Right atrium auricular region (tissue), 2 donors: ENCODE measurements at regions not wholly inside any gene's neighbourhood (a gene's known extent, or its start where the extent isn't known, plus 50 kb on each side); places are given as distances from the start of the nearest gene placed in this dataset.

ENCODE experiments used
- DNase-seq: peaks from one replicate; pipeline ENCODE4 v3.0.0-alpha.2; 2019; ENCODE audit warnings: low spot score
- H3K27ac ChIP-seq, 2 donors: fragments of 200-600 bp; sonication (generic); 1 replicate in 1 of 2; 2 replicates in 1 of 2; pipeline ENCODE4 v1.5.1; 2016 to 2019
- H3K27me3 ChIP-seq, 2 donors: fragments of 200-600 bp; sonication (generic); one replicate each; pipeline versions ENCODE4 v1.5.1 to v1.6.0; 2017 to 2019
- H3K36me3 ChIP-seq: fragments of 200-600 bp; sonication (generic); one replicate; pipeline ENCODE4 v1.5.1; 2016
- H3K4me1 ChIP-seq, 2 donors: fragments of 200-600 bp; sonication (generic); one replicate each; pipeline versions ENCODE4 v1.5.1 to v1.6.0; 2017 to 2019
- H3K4me3 ChIP-seq, 2 donors: fragments of 200-600 bp; sonication (generic); 1 replicate in 1 of 2; 2 replicates in 1 of 2; pipeline ENCODE4 v1.5.1; 2017 to 2019; ENCODE audit warnings: mild to moderate bottlenecking in 1 of 2, moderate library complexity in 1 of 2
- H3K9me3 ChIP-seq, 2 donors: fragments of 200-600 bp; sonication (generic); one replicate each; pipeline ENCODE4 v1.5.1; 2019
- TF ChIP-seq, protein P1 (sequence below), 2 donors: fragments of 200-600 bp; sonication (generic); IDR thresholded peaks; one replicate each; pipeline ENCODE4 v1.5.1; 2019; ENCODE audit warnings: antibody characterized with exemption in 2 of 2

GRCh38 chr7:109158246-109158645 is 588.6 kb downstream of the DNAJB9 start:
- Histone ChIP-seq H3K4me1 (no peaks in the 10 kb centered on the region), H3K36me3 (no peaks in the 10 kb centered on the region), H3K4me3 (no peak overlapping the region), H3K27me3 (no peaks in the 10 kb centered on the region), H3K27ac (no peak overlapping the region), H3K9me3 (no peaks in the 10 kb centered on the region)
- TF ChIP-seq, protein P1, sequence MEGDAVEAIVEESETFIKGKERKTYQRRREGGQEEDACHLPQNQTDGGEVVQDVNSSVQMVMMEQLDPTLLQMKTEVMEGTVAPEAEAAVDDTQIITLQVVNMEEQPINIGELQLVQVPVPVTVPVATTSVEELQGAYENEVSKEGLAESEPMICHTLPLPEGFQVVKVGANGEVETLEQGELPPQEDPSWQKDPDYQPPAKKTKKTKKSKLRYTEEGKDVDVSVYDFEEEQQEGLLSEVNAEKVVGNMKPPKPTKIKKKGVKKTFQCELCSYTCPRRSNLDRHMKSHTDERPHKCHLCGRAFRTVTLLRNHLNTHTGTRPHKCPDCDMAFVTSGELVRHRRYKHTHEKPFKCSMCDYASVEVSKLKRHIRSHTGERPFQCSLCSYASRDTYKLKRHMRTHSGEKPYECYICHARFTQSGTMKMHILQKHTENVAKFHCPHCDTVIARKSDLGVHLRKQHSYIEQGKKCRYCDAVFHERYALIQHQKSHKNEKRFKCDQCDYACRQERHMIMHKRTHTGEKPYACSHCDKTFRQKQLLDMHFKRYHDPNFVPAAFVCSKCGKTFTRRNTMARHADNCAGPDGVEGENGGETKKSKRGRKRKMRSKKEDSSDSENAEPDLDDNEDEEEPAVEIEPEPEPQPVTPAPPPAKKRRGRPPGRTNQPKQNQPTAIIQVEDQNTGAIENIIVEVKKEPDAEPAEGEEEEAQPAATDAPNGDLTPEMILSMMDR (IDR thresholded peaks at IDR 0.05), result no peak
- no peak for DNase-seq

DNA sequence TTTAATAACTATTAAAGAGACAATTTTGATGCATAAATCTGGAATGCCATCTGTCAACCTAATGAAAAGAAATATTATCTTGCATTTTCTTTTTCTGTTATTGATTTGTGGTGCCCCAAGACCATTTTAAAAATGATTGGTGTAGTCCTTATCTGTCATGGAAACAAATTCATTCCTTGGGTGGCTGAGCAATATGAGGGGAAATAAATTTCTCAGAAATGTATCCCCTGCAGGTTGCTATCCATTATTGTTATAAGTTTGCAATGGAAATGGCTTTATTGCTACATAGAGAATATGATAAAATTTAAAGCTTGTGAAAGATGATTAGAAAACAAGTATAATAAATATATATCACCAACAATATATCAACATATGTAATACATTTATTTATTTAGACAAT is 607.0 kb downstream of the DNAJB9 start:
- no peaks in the 10 kb centered on the region for H3K36me3 ChIP-seq
- H3K9me3 ChIP-seq, result no peaks in the 10 kb centered on the region
- no peaks in the 10 kb centered on the region for H3K4me1 ChIP-seq
- no peak for DNase-seq
- H3K27me3 ChIP-seq, result no peaks in the 10 kb centered on the region
- H3K27ac ChIP-seq, result no peak overlapping the region
- H3K4me3 ChIP-seq, result no peak overlapping the region
- TF ChIP-seq, protein P1 (IDR thresholded peaks at IDR 0.05), result no peak

GRCh38 chr7:109178342-109178741 is 608.7 kb downstream of the DNAJB9 start:
- TF ChIP-seq, protein P1 (IDR thresholded peaks at IDR 0.05), result no peak
- Histone ChIP-seq H3K27ac (no peak overlapping the region), H3K4me3 (no peak overlapping the region), H3K27me3 (no peaks in the 10 kb centered on the region), H3K9me3 (peaks cover 0 to 9% of the 10 kb centered on the region in 2 donors), H3K36me3 (no peaks in the 10 kb centered on the region), H3K4me1 (no peaks in the 10 kb centered on the region)
- no peak for DNase-seq

DNA sequence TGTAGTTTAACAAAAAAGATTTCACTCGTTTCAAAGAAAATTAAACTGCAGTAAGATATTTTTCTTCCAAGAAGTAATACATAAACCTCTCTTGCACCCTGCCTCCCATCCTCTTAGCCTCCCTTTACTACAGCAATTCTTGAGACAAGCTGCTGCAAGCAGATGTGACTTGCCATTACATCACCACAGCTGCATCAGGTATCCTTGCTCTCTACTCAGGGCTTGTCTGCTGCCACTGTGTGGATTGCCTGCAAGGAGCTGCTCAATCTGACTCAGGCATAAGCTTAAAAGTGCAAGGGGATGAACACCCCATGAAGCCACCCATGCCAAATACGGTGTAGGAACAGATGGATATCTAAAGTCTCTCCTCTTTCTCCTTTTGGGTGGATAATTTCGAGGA is 609.9 kb downstream of the DNAJB9 start:
- no peaks in the 10 kb centered on the region for H3K36me3 ChIP-seq
- H3K9me3 ChIP-seq, result peaks cover 0 to 9% of the 10 kb centered on the region in 2 donors
- DNase-seq, result no peak
- H3K27ac ChIP-seq, result no peak overlapping the region
- H3K4me1 ChIP-seq, result no peaks in the 10 kb centered on the region
- H3K4me3 ChIP-seq, result no peak overlapping the region
- TF ChIP-seq, protein P1 (IDR thresholded peaks at IDR 0.05), result no peak
- H3K27me3 ChIP-seq, result no peaks in the 10 kb centered on the region

DNA sequence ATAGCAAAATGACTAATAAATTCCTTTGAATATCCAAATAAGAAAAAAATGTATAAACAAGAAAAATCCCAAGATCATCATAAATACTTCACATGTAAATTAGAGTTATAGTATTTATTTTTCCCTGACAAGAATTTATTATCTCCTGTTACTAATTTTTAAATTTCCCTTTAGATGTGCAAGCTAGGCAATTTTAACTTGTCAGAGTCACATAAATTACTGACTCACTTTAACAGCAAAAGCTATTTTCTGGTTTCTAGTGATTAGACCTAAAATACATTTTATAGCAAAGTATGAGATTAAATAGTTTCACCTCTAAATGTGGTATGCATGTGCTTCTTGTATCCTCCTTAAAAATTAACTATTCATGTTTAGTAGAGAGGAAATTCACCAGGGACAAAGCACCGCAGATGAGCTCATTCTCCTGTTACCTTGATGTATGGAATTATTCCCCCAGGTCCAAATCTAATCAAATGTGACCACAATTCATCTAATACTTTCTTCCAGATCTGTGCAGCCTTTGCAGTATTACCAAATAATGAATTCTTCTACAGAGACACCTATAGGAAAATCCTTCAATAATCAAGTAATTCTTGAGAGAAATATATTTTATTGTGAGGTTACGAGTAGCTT is 621.2 kb downstream of the DNAJB9 start:
- Histone ChIP-seq H3K9me3 (peaks cover 0 to 6% of the 10 kb centered on the region in 2 donors), H3K4me1 (no peaks in the 10 kb centered on the region), H3K36me3 (no peaks in the 10 kb centered on the region), H3K27me3 (no peaks in the 10 kb centered on the region), H3K27ac (no peak overlapping the region), H3K4me3 (no peak overlapping the region)
- TF ChIP-seq, protein P1 (IDR thresholded peaks at IDR 0.05), result no peak
- DNase-seq, result no peak

DNA sequence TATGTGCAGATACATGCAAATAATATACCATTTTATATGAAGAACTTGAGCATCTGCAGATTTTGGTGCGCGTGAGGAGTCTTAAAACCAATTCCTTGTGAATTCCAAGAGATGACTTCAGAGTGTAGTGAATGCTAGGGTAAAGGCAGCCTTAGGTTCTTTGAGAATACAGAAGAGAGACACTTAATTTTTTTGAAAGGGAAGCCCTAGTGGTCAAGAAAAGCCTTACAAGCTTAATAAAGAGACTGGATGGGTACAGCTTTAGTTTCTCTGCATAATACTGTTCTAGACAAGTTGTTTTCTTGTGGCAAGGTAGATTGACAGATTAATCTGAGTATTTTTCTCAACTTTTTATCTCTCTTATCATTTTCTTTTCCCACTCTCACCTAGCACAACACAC is 636.5 kb downstream of the DNAJB9 start:
- Histone ChIP-seq H3K36me3 (no peaks in the 10 kb centered on the region), H3K4me1 (no peaks in the 10 kb centered on the region), H3K27ac (no peak overlapping the region), H3K27me3 (no peaks in the 10 kb centered on the region), H3K9me3 (peaks cover 0 to 12% of the 10 kb centered on the region in 2 donors), H3K4me3 (no peak overlapping the region)
- TF ChIP-seq, protein P1 (IDR thresholded peaks at IDR 0.05), result no peak
- DNase-seq, result no peak
